IMR-90 (cell line): ENCODE measurements at regions not wholly inside any gene's neighbourhood (a gene's known extent, or its start where the extent isn't known, plus 50 kb on each side); places are given as distances from the start of the nearest gene placed in this dataset.

Source experiments
- ATAC-seq: fragments of 200-7000 bp; cut with Tn5 transposase; 2 replicates; pipeline ENCODE4 v1.9.1; 2020; ENCODE audit warnings: low read depth, mild to moderate bottlenecking, moderate library complexity
- BruUV-seq: library from RNA; stranded (reverse); fragments of 400-500 nt; replicated peaks from 2 replicates; lab custom pipeline; 2021; lab: Mats Ljungman, UMichigan
- CTCF ChIA-PET: fragments of 300-600 bp; formaldehyde crosslinking; extraction: SDS; loops from one replicate; lab custom pipeline; 2021; ENCODE audit warnings: antibody characterized with exemption; lab: Yijun Ruan, JAX
- POLR2A ChIA-PET: fragments of 300-600 bp; sonication (Branson Sonifier 250); formaldehyde crosslinking; loops from one replicate; lab custom pipeline; 2022; ENCODE audit warnings: antibody characterized with exemption; ENCODE audit not compliant: unreplicated experiment; lab: Charles Lee
- DNase-seq: peaks from one replicate; pipeline ENCODE4 v3.0.0; 2013
- H2AFZ ChIP-seq: replicated peaks from 2 replicates; pipeline ENCODE3; 2013; ENCODE audit warnings: low read length, mild to moderate bottlenecking; ENCODE audit not compliant: poor library complexity
- H2AK5ac ChIP-seq: 2 replicates; pipeline ENCODE4 v1.6.1; 2013; ENCODE audit warnings: low read depth, low read length, inconsistent platforms
- H2AK9ac ChIP-seq: replicated peaks from 2 replicates; pipeline ENCODE3; 2013; ENCODE audit warnings: mild to moderate bottlenecking, low read depth, low read length, moderate library complexity; ENCODE audit not compliant: poor library complexity
- H2BK120ac ChIP-seq: 2 replicates; pipeline ENCODE4 v1.6.1; 2013; ENCODE audit warnings: low read depth, low read length, inconsistent platforms
- H2BK15ac ChIP-seq: 3 replicates; pipeline ENCODE4 v1.6.1; 2013; ENCODE audit warnings: low read depth, low read length, inconsistent platforms
- H2BK20ac ChIP-seq: 2 replicates; pipeline ENCODE4 v1.6.1; 2013; ENCODE audit warnings: low read depth, mild to moderate bottlenecking, inconsistent platforms, low read length, moderate library complexity
- H2BK5ac ChIP-seq: 2 replicates; pipeline ENCODE4 v1.6.1; 2013; ENCODE audit warnings: mild to moderate bottlenecking, low read depth, low read length, inconsistent platforms; ENCODE audit not compliant: poor library complexity, severe bottlenecking
- H3K14ac ChIP-seq: replicated peaks from 2 replicates; pipeline ENCODE4 v1.6.1; 2013; ENCODE audit warnings: low read depth, low read length, inconsistent platforms
- H3K18ac ChIP-seq: 2 replicates; pipeline ENCODE4 v1.6.1; 2013; ENCODE audit warnings: low read depth, low read length, control low read depth
- H3K23ac ChIP-seq: 2 replicates; pipeline ENCODE4 v1.6.1; 2013; ENCODE audit warnings: low read depth, low read length, inconsistent platforms
- H3K27ac ChIP-seq: 2 replicates; pipeline ENCODE4 v1.5.1; 2013; ENCODE audit warnings: mild to moderate bottlenecking, control low read depth, low read length; ENCODE audit not compliant: insufficient read depth
- H3K27me3 ChIP-seq: 2 replicates; pipeline ENCODE4 v1.6.1; 2013; ENCODE audit warnings: low read length; ENCODE audit not compliant: control insufficient read depth, insufficient read depth
- H3K36me3 ChIP-seq: 2 replicates; pipeline ENCODE4 v1.6.1; 2013; ENCODE audit warnings: low read length, mixed read lengths; ENCODE audit not compliant: control insufficient read depth, insufficient read depth
- H3K4ac ChIP-seq: 2 replicates; pipeline ENCODE4 v1.6.1; 2013; ENCODE audit warnings: low read depth, low read length, inconsistent platforms
- H3K4me1 ChIP-seq: 2 replicates; pipeline ENCODE4 v1.6.1; 2013; ENCODE audit warnings: low read length, mixed read lengths; ENCODE audit not compliant: control insufficient read depth, insufficient read depth
- H3K4me2 ChIP-seq: 2 replicates; pipeline ENCODE4 v1.6.1; 2013; ENCODE audit warnings: low read depth, mild to moderate bottlenecking, control low read depth, low read length, moderate library complexity
- H3K4me3 ChIP-seq: 2 replicates; pipeline ENCODE4 v1.5.1; 2013; ENCODE audit warnings: low read depth, mild to moderate bottlenecking, control low read depth, low read length, moderate library complexity; ENCODE audit not compliant: insufficient read depth
- H3K56ac ChIP-seq: 2 replicates; pipeline ENCODE4 v1.6.1; 2013; ENCODE audit warnings: low read length, inconsistent platforms; ENCODE audit not compliant: insufficient read depth; ENCODE audit errors: extremely low read depth
- H3K79me1 ChIP-seq, 2 experiments: 2 replicates each; pipeline ENCODE4 v1.6.1; 2013; ENCODE audit warnings: low read length in 2 of 2, inconsistent platforms in 1 of 2, low read depth in 1 of 2
- H3K9ac ChIP-seq: 2 replicates; pipeline ENCODE4 v1.6.1; 2013; ENCODE audit warnings: low read depth, low read length, control low read depth
- H3K9me1 ChIP-seq: 2 replicates; pipeline ENCODE4 v1.6.1; 2013; ENCODE audit warnings: low read length, inconsistent platforms; ENCODE audit not compliant: insufficient read depth
- H3K9me3 ChIP-seq: 2 replicates; pipeline ENCODE4 v1.6.1; 2013; ENCODE audit warnings: low read length; ENCODE audit not compliant: control insufficient read depth, insufficient read depth
- H4K20me1 ChIP-seq: 2 replicates; pipeline ENCODE4 v1.6.1; 2013; ENCODE audit warnings: low read length, inconsistent platforms; ENCODE audit not compliant: insufficient read depth
- H4K5ac ChIP-seq: 2 replicates; pipeline ENCODE4 v1.6.1; 2013; ENCODE audit warnings: mild to moderate bottlenecking, low read depth, low read length, control low read depth
- H4K8ac ChIP-seq, 2 experiments: 2 replicates each; pipeline ENCODE4 v1.6.1; 2013; ENCODE audit warnings: low read depth in 2 of 2, low read length in 2 of 2, control low read depth in 1 of 2, inconsistent platforms in 1 of 2
- H4K91ac ChIP-seq: 2 replicates; pipeline ENCODE4 v1.6.1; 2013; ENCODE audit warnings: low read depth, low read length, inconsistent platforms; ENCODE audit not compliant: insufficient read depth
- BHLHE40 ChIP-seq: fragments of 150-350 bp; IDR thresholded peaks from 2 replicates; pipeline ENCODE4 v1.6.1; 2016; ENCODE audit warnings: mild to moderate bottlenecking, low read depth, low read length
- CEBPB ChIP-seq: IDR thresholded peaks from 2 replicates; pipeline ENCODE4 v1.6.1; 2012; ENCODE audit warnings: low read depth, low read length, improper control_type of control experiment
- CHD1 ChIP-seq: IDR thresholded peaks from 2 replicates; pipeline ENCODE4 v1.6.1; 2012; ENCODE audit warnings: low read depth, low read length, improper control_type of control experiment
- CTCF ChIP-seq: conservative IDR thresholded peaks from 2 replicates; pipeline ENCODE4 v1.5.1; 2012; ENCODE audit warnings: mild to moderate bottlenecking, low read depth, low read length, improper control_type of control experiment
- ELK1 ChIP-seq: fragments of 150-350 bp; IDR thresholded peaks from 2 replicates; pipeline ENCODE4 v1.6.1; 2016; ENCODE audit warnings: low read depth, mild to moderate bottlenecking, low read length, moderate library complexity, borderline replicate concordance
- FOS ChIP-seq: fragments of 150-350 bp; IDR thresholded peaks from 2 replicates; pipeline ENCODE4 v1.6.1; 2016; ENCODE audit warnings: low read depth, low read length
- MAFK ChIP-seq: IDR thresholded peaks from 2 replicates; pipeline ENCODE4 v1.6.1; 2012; ENCODE audit warnings: low read depth, low read length, improper control_type of control experiment
- MAZ ChIP-seq: IDR thresholded peaks from 2 replicates; pipeline ENCODE4 v1.6.1; 2012; ENCODE audit warnings: low read depth, mild to moderate bottlenecking, low read length, improper control_type of control experiment, moderate library complexity, borderline replicate concordance
- MXI1 ChIP-seq: IDR thresholded peaks from 2 replicates; pipeline ENCODE4 v1.6.1; 2012; ENCODE audit warnings: low read depth, mild to moderate bottlenecking, low read length, moderate library complexity, borderline replicate concordance
- NFE2L2 ChIP-seq: fragments of 150-350 bp; IDR thresholded peaks from 2 replicates; pipeline ENCODE4 v1.6.1; 2016; ENCODE audit warnings: low read depth, mild to moderate bottlenecking, low read length
- POLR2A ChIP-seq: IDR thresholded peaks from 2 replicates; pipeline ENCODE4 v1.6.1; 2012; ENCODE audit warnings: mild to moderate bottlenecking, low read depth, low read length
- RAD21 ChIP-seq: IDR thresholded peaks from 2 replicates; pipeline ENCODE4 v1.6.1; 2012; ENCODE audit warnings: low read length, improper control_type of control experiment
- RCOR1 ChIP-seq: IDR thresholded peaks from 2 replicates; pipeline ENCODE4 v1.6.1; 2012; ENCODE audit warnings: mild to moderate bottlenecking, low read length, improper control_type of control experiment; ENCODE audit not compliant: insufficient replicate concordance
- RFX5 ChIP-seq: IDR thresholded peaks from 2 replicates; pipeline ENCODE4 v1.8.0; 2012; ENCODE audit warnings: low read depth, mild to moderate bottlenecking, low read length, moderate library complexity
- SMC3 ChIP-seq: fragments of 150-350 bp; IDR thresholded peaks from 2 replicates; pipeline ENCODE4 v1.6.1; 2016; ENCODE audit warnings: low read depth, mild to moderate bottlenecking, antibody characterized with exemption, low read length, moderate library complexity
- WGBS, 2 experiments: methylation state at CpG; one replicate each; pipeline versions ENCODE4 v1.1.5 to v1.1.7; 2013; ENCODE audit warnings: missing lambda C conversion rate in 2 of 2; ENCODE audit not compliant: insufficient read length in 1 of 2; ENCODE audit errors: extremely low coverage in 2 of 2; 5-methylcytosine and 5-hydroxymethylcytosine counted together
- dilution Hi-C: fragments of 300-500 bp; cut with HindIII; formaldehyde crosslinking; loops from one replicate; pipeline ENCODE4 v1.14.3; 2018; ENCODE audit warnings: low sequenced_read_pairs; ENCODE audit not compliant: unreplicated experiment
- in situ Hi-C: fragments of 300-500 bp; cut with MboI; formaldehyde crosslinking; loops from 3 replicates; pipeline ENCODE4 v1.14.3; 2019; ENCODE audit warnings: low sequenced_read_pairs, inconsistent platforms, mixed read lengths
- intact Hi-C: fragments of 100-400 bp; cut with micrococcal nuclease; formaldehyde crosslinking; loops from 2 replicates; pipeline ENCODE4 v1.10.0; 2022
- TF ChIP-seq, protein P1 (sequence below): fragments of 150-350 bp; IDR thresholded peaks from 2 replicates; pipeline ENCODE4 v1.6.1; 2017; ENCODE audit warnings: mild to moderate bottlenecking, antibody characterized with exemption, low read length, low read depth

- H2BK5ac ChIP-seq, result no peak overlapping the region
- TF ChIP-seq MAZ (no peak), MAFK (no peak), ELK1 (no peak), CEBPB (no peak), BHLHE40 (no peak), MXI1 (no peak), NFE2L2 (no peak), CHD1 (no peak), RAD21 (no peak), RCOR1 (no peak), CTCF (no peak), SMC3 (no peak), POLR2A (no peak), FOS (no peak), RFX5 (no peak)
- TF ChIP-seq, protein P1, sequence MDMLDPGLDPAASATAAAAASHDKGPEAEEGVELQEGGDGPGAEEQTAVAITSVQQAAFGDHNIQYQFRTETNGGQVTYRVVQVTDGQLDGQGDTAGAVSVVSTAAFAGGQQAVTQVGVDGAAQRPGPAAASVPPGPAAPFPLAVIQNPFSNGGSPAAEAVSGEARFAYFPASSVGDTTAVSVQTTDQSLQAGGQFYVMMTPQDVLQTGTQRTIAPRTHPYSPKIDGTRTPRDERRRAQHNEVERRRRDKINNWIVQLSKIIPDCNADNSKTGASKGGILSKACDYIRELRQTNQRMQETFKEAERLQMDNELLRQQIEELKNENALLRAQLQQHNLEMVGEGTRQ, result no peak
- DNase-seq (no peak), ATAC-seq (no peak)
- no TSS peak for BruUV-seq
- no peak overlapping the region for H2AK5ac ChIP-seq
- no peaks in the 10 kb centered on the region for H3K27me3 ChIP-seq
- H2BK120ac ChIP-seq, result no peak overlapping the region
- no peak overlapping the region for H4K5ac ChIP-seq
- no peak overlapping the region for H3K4me2 ChIP-seq
- no peaks in the 10 kb centered on the region for H3K79me1 ChIP-seq
- no peak overlapping the region for H3K56ac ChIP-seq
- no peaks in the 10 kb centered on the region for H3K9me1 ChIP-seq
- dilution Hi-C loops (no loop called here), in situ Hi-C loops (no loop called here), intact Hi-C loops (no loop called here)
- POLR2A ChIA-PET, result no interaction called here
- no peak overlapping the region for H3K4ac ChIP-seq
- no peak overlapping the region for H3K27ac ChIP-seq
- H3K14ac ChIP-seq, result no peak overlapping the region
- H4K20me1 ChIP-seq, result no peaks in the 10 kb centered on the region
- H3K36me3 ChIP-seq, result no peaks in the 10 kb centered on the region
- no peak overlapping the region for H2BK20ac ChIP-seq
- no peak overlapping the region for H3K23ac ChIP-seq
- H3K9ac ChIP-seq, result no peak overlapping the region
- H3K4me1 ChIP-seq, result no peaks in the 10 kb centered on the region
- H3K18ac ChIP-seq, result no peak overlapping the region
- CTCF ChIA-PET, result no interaction called here
- no peaks in the 10 kb centered on the region for H3K9me3 ChIP-seq
- H4K91ac ChIP-seq, result no peak overlapping the region
- no peak overlapping the region for H2AFZ ChIP-seq
- H2AK9ac ChIP-seq, result no peak overlapping the region
- H4K8ac ChIP-seq, result no peak overlapping the region
- no CpG with 5 or more reads among the region's 1 CpG for WGBS, 2 experiments
- no peak overlapping the region for H2BK15ac ChIP-seq
- H3K4me3 ChIP-seq, result no peak overlapping the region
Observed at GRCh38 chr2:220310451-220310861, 683.0 kb downstream of the SLC4A3 start.
